Progenitor cell of endocrine pancreas (in vitro differentiated cells): ENCODE measurements at regions not wholly inside any gene's neighbourhood (a gene's known extent, or its start where the extent isn't known, plus 50 kb on each side); places are given as distances from the start of the nearest gene placed in this dataset.

Experiments
- DNase-seq: peaks from one replicate; pipeline ENCODE4 v3.0.0; 2021; ENCODE audit warnings: low spot score; ENCODE audit not compliant: unreplicated experiment
- H3K27ac Mint-ChIP-seq: 2 replicates; pipeline ENCODE4 v1.8.0; 2021; ENCODE audit warnings: mild to moderate bottlenecking, moderate library complexity, mixed read lengths
- H3K27me3 Mint-ChIP-seq: 2 replicates; pipeline ENCODE4 v1.8.0; 2021; ENCODE audit warnings: mixed read lengths
- H3K36me3 Mint-ChIP-seq: 2 replicates; pipeline ENCODE4 v1.8.0; 2022; ENCODE audit warnings: mixed read lengths; ENCODE audit not compliant: insufficient read depth
- H3K4me1 Mint-ChIP-seq: 2 replicates; pipeline ENCODE4 v1.8.0; 2021; ENCODE audit warnings: low read depth, mixed read lengths
- H3K4me3 Mint-ChIP-seq: 2 replicates; pipeline ENCODE4 v1.8.0; 2021; ENCODE audit warnings: low read depth, mild to moderate bottlenecking, moderate library complexity, mixed read lengths
- H3K9me3 Mint-ChIP-seq: 2 replicates; pipeline ENCODE4 v1.8.0; 2021; ENCODE audit warnings: low read depth, mixed read lengths
- TF ChIP-seq, protein P1 (sequence below): fragments of 200-600 bp; sonication (generic); IDR thresholded peaks from one replicate; pipeline ENCODE4 v1.5.0; 2021; ENCODE audit warnings: antibody characterized with exemption, mild to moderate bottlenecking; ENCODE audit not compliant: unreplicated experiment

DNA sequence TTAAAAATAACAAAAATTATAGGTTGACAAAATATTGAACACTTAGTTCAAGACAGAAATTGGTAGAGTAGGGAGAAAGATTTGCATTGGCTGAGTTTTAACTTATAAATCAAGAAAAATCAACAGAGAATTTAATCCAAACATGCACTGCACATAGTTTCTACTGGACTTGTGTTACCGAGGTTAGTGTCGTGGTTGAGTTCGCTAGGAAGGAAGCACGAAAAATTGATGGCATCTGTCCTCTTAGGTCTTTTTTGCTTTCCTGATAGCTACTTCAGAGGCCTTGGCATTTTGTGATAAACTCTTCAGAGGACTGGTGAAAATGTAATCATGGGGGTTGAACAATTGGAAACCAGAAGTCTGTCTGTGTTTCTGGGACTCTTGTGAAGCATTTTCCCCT, 392.9 kb downstream of the NUAK1 start:
- Mint-ChIP-seq H3K4me1 (peaks cover 9% of the 10 kb centered on the region), H3K4me3 (no peak overlapping the region), H3K27ac (no peak overlapping the region), H3K27me3 (peaks cover 3% of the 10 kb centered on the region), H3K36me3 (no peaks in the 10 kb centered on the region), H3K9me3 (no peaks in the 10 kb centered on the region)
- DNase-seq = no peak
- TF ChIP-seq, protein P1, sequence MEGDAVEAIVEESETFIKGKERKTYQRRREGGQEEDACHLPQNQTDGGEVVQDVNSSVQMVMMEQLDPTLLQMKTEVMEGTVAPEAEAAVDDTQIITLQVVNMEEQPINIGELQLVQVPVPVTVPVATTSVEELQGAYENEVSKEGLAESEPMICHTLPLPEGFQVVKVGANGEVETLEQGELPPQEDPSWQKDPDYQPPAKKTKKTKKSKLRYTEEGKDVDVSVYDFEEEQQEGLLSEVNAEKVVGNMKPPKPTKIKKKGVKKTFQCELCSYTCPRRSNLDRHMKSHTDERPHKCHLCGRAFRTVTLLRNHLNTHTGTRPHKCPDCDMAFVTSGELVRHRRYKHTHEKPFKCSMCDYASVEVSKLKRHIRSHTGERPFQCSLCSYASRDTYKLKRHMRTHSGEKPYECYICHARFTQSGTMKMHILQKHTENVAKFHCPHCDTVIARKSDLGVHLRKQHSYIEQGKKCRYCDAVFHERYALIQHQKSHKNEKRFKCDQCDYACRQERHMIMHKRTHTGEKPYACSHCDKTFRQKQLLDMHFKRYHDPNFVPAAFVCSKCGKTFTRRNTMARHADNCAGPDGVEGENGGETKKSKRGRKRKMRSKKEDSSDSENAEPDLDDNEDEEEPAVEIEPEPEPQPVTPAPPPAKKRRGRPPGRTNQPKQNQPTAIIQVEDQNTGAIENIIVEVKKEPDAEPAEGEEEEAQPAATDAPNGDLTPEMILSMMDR = no peak

DNA sequence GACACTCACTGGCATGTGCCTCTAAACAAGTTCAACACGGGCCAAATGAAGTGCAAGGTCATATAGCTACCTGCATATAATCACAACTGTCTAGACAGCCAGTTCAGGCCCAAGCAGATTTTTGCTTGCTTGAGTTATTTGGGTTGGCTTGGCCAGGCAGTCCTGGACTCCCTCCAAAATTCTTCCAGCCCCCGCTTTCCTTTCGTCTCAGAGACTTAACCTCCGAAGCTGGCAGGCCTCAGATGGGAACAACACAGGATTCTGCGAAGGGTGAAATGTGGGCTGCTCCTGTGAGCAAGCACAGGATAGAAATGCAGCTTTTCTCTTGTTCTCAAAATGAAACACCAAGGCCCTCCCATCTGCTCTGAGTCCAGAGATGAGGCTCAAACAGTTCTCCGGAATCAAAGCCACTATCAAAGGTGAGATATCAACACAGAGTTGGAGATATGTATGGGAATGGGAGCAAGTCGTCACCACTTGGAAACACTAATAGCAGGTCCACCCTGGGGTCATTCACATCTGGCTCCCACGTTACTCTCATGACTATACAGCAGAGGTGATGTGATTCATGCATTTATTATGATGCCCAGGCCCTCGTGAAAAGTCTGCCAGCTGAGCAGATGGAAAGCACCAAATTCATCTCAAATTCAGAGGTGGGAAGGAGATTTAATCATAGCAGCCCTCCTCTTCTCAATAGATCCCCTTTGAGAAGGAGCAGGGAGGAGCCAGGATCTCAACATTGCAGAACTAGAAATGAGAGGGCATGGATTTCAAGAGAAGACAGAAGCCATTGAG, 389.8 kb downstream of the NUAK1 start:
- H3K9me3 Mint-ChIP-seq = no peaks in the 10 kb centered on the region
- no peak for DNase-seq
- no peak overlapping the region for H3K4me3 Mint-ChIP-seq

DNA sequence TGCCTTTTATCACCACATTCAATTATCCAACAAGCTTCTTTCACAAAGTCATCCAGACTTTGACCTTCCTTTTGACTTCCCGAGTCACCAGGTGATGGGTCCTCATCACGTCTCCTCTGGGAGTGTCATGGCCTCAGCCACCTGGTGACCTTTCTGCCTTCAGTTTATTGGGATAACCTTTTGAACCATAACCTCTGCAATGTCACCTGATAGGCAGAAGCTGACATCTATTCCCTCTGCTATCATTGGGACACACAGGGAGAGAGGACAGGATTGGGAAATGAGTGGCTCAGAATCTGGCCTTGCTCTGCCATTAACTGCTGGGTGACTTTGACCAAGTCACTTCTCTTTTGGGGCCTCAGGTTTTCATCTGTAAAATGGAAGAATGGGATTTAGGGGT, 388.7 kb downstream of the NUAK1 start:
- TF ChIP-seq, protein P1 = no peak
- peaks cover 4% of the 10 kb centered on the region for H3K4me1 Mint-ChIP-seq
- H3K27me3 Mint-ChIP-seq = no peaks in the 10 kb centered on the region
- no peaks in the 10 kb centered on the region for H3K36me3 Mint-ChIP-seq
- H3K27ac Mint-ChIP-seq = no peak overlapping the region
- DNase-seq = no peak
- no peak overlapping the region for H3K4me3 Mint-ChIP-seq
- H3K9me3 Mint-ChIP-seq = no peaks in the 10 kb centered on the region

More for the DNA sequence above, 389.8 kb downstream of the NUAK1 start:
- Mint-ChIP-seq H3K27ac (no peak overlapping the region), H3K36me3 (no peaks in the 10 kb centered on the region), H3K4me1 (peaks cover 4% of the 10 kb centered on the region), H3K27me3 (no peaks in the 10 kb centered on the region)
- TF ChIP-seq, protein P1 = no peak

DNA sequence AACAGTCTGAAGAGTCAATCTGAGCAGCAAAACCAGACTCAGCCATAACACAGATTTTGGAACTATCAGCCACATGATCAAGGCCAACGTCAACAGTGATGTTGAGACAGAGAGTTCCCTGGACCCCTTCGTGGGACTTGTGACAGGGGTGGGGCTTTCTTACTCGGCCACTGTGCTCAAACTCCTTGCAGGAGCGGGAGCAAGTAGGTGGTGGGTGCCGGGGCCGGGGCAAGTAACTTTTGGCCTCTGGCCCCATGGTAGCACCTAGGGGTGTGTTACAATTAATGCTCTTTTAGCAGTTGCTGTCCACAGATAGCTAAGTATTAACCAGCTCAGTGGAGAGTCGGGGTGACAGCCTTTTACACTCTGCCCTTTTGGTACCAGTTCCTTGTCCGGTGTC, 384.4 kb downstream of the NUAK1 start:
- no peak for DNase-seq
- H3K27ac Mint-ChIP-seq = no peak overlapping the region
- H3K9me3 Mint-ChIP-seq = no peaks in the 10 kb centered on the region
- no peak overlapping the region for H3K4me3 Mint-ChIP-seq
- H3K36me3 Mint-ChIP-seq = no peaks in the 10 kb centered on the region
- H3K27me3 Mint-ChIP-seq = no peaks in the 10 kb centered on the region
- H3K4me1 Mint-ChIP-seq = no peaks in the 10 kb centered on the region
- TF ChIP-seq, protein P1 = no peak

DNA sequence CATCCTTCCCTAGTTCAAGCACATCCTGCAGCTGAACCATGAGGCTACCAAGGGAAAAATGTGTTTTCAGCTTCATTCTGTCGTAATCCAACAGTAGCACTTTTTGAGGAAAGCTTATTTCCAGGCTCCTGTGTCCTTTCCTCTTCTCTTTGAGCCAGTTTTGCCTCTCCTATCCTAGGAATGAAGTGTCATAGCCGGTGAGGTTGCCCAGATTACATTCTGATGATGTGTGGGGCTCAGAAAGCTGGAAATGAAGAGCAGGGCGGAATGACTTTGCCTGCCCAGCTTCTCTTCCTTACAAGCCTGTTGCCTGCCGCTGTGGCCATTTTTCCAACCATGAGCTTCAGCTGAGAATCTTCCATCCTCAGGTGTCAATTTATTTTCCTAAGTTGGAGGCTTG, 381.8 kb downstream of the NUAK1 start:
- no peaks in the 10 kb centered on the region for H3K9me3 Mint-ChIP-seq
- H3K36me3 Mint-ChIP-seq = no peaks in the 10 kb centered on the region
- H3K27ac Mint-ChIP-seq = no peak overlapping the region
- DNase-seq = no peak
- TF ChIP-seq, protein P1 = no peak
- no peak overlapping the region for H3K4me3 Mint-ChIP-seq
- H3K4me1 Mint-ChIP-seq = no peaks in the 10 kb centered on the region
- H3K27me3 Mint-ChIP-seq = no peaks in the 10 kb centered on the region
